Nephron (organoid): ENCODE measurements at regions not wholly inside any gene's neighbourhood (a gene's known extent, or its start where the extent isn't known, plus 50 kb on each side); places are given as distances from the start of the nearest gene placed in this dataset.

Source experiments
- H3K27ac Mint-ChIP-seq, 3 experiments: 2 replicates each; pipeline ENCODE4 v1.8.0; 2020; ENCODE audit warnings: mixed read lengths in 3 of 3, mild to moderate bottlenecking in 2 of 3, moderate library complexity in 1 of 3
- H3K27me3 Mint-ChIP-seq: 2 replicates; pipeline ENCODE4 v1.8.0; 2021; ENCODE audit warnings: low read depth, mild to moderate bottlenecking, moderate library complexity, mixed read lengths
- H3K36me3 Mint-ChIP-seq: 2 replicates; pipeline ENCODE4 v1.8.0; 2020; ENCODE audit warnings: low read depth, mixed read lengths
- H3K4me1 Mint-ChIP-seq: 2 replicates; pipeline ENCODE4 v1.8.0; 2020; ENCODE audit warnings: mixed read lengths
- H3K4me3 Mint-ChIP-seq, 3 experiments: 2 replicates each; pipeline ENCODE4 v1.8.0; 2020; ENCODE audit warnings: mild to moderate bottlenecking in 3 of 3, mixed read lengths in 3 of 3, moderate library complexity in 2 of 3
- H3K9me3 Mint-ChIP-seq: 2 replicates; pipeline ENCODE4 v1.8.0; 2020; ENCODE audit warnings: mixed read lengths
- TF ChIP-seq, protein P1 (sequence below), 3 experiments: fragments of 200-600 bp; sonication (generic); IDR thresholded peaks; one replicate each; pipeline ENCODE4 v1.5.0; 2021; ENCODE audit warnings: antibody characterized with exemption in 3 of 3; ENCODE audit not compliant: unreplicated experiment in 3 of 3

DNA sequence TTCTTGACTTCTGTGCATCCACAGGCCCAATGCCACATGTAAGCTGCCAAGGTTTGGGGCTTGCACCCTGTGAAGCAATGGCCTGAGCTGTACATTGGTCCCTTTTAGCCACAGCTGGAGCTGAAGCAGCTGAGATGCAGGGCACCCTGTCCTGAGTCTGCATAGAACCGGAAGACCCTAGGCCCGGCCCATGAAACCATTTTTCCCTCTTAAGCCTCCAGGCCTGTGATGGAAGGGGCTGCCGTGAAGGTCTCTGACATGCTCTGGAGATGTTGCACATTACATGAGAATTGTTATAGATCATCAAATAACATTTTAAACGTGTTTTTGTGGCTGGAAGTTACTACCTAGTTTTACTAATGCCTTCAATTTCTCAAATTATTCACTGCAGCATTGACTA is 188.7 kb downstream of the RPAP3 start:
- TF ChIP-seq, protein P1, sequence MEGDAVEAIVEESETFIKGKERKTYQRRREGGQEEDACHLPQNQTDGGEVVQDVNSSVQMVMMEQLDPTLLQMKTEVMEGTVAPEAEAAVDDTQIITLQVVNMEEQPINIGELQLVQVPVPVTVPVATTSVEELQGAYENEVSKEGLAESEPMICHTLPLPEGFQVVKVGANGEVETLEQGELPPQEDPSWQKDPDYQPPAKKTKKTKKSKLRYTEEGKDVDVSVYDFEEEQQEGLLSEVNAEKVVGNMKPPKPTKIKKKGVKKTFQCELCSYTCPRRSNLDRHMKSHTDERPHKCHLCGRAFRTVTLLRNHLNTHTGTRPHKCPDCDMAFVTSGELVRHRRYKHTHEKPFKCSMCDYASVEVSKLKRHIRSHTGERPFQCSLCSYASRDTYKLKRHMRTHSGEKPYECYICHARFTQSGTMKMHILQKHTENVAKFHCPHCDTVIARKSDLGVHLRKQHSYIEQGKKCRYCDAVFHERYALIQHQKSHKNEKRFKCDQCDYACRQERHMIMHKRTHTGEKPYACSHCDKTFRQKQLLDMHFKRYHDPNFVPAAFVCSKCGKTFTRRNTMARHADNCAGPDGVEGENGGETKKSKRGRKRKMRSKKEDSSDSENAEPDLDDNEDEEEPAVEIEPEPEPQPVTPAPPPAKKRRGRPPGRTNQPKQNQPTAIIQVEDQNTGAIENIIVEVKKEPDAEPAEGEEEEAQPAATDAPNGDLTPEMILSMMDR (IDR thresholded peaks at IDR 0.05; ENCODE audit: unreplicated experiment in 3 of 3), result no peak
- H3K36me3 Mint-ChIP-seq, result no peaks in the 10 kb centered on the region
- H3K4me3 Mint-ChIP-seq, result no peak overlapping the region
- H3K9me3 Mint-ChIP-seq, result peaks cover 42% of the 10 kb centered on the region
- H3K4me1 Mint-ChIP-seq, result no peaks in the 10 kb centered on the region
- H3K27me3 Mint-ChIP-seq, result no peaks in the 10 kb centered on the region
- no peak overlapping the region for H3K27ac Mint-ChIP-seq

DNA sequence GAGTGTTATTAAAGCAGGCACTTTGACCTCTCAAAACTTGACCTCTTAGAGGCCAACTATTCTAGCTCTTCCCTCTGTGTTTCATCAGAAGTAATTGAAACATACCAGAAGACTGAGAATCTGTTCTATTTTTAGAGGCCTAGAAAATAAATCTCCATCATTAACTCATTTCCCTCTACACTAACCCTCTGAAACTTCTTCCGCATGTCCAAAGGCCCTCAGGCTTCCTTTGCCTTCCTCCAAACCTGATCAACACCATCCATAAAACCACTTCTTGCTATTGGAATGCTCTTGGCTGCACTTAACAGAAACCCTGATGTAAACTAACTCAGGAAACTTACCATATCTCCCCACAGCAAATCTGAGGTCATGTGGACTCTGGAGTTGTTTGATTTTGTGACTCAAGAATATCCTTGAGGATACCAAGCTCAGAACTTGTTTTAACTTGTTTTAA is 196.4 kb downstream of the RPAP3 start:
- peaks cover 13% of the 10 kb centered on the region for H3K9me3 Mint-ChIP-seq
- TF ChIP-seq, protein P1 (IDR thresholded peaks at IDR 0.05; ENCODE audit: unreplicated experiment in 3 of 3), result no peak
- no peak overlapping the region for H3K27ac Mint-ChIP-seq
- no peaks in the 10 kb centered on the region for H3K27me3 Mint-ChIP-seq
- H3K4me1 Mint-ChIP-seq, result no peaks in the 10 kb centered on the region
- H3K4me3 Mint-ChIP-seq, result no peak overlapping the region
- H3K36me3 Mint-ChIP-seq, result no peaks in the 10 kb centered on the region

DNA sequence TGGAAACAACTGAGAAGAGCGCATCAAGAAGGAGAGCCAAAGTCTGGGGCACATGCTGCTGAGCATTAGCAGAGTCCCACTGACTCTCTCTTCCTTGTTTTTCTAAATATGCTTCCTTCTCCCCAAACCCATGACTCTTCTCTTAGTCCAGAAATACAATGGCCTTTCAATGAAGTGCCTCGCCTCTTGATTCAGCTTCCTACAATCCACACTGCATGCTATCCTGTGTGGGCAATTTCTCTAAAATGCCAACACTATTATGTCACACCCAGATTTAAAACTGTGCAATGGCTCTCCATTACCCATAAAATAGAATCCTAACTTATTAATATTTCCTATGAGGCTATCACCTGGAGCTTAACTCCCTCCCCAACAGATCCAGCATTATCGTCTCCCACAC is 198.6 kb downstream of the RPAP3 start:
- TF ChIP-seq, protein P1 (IDR thresholded peaks at IDR 0.05; ENCODE audit: unreplicated experiment in 3 of 3), result no peak
- H3K27me3 Mint-ChIP-seq, result no peaks in the 10 kb centered on the region
- peaks cover 7% of the 10 kb centered on the region for H3K9me3 Mint-ChIP-seq
- no peak overlapping the region for H3K27ac Mint-ChIP-seq
- no peaks in the 10 kb centered on the region for H3K36me3 Mint-ChIP-seq
- no peaks in the 10 kb centered on the region for H3K4me1 Mint-ChIP-seq
- no peak overlapping the region for H3K4me3 Mint-ChIP-seq

DNA sequence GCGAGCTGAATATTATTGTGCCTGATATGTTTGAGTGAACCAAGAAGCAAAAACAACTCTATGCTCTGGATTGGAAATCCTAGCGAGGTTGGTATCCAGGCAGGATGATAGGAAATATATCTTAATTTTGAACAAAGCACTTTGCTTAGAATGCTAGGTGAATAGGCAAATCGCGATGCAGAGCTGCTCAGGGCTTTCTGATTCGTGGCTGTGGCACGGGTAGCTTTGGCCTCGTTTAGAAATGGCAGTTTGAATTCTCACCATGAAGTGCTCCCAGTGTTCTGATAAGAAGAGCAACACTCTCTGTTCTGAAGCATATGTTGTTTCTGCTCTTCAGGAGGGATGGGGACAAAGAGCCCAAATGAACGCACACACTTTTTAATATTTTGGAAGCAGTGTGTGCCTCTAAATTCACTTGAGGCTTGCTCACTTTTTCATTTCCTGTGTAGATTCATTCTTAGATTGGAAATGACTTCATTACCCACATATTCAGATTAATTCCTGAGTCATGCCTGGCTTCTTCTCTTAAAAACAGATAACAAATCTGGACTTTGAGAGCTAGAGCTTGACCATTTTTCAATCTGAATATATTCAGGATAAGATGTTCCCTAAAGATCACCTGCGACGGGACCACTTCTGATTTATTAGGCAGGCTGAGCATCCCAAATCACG is 200.9 kb downstream of the RPAP3 start:
- TF ChIP-seq, protein P1 (IDR thresholded peaks at IDR 0.05; ENCODE audit: unreplicated experiment in 3 of 3), result no peak
- Mint-ChIP-seq H3K4me3 (no peak overlapping the region), H3K36me3 (no peaks in the 10 kb centered on the region), H3K9me3 (peaks cover 5% of the 10 kb centered on the region), H3K27me3 (no peaks in the 10 kb centered on the region), H3K27ac (no peak overlapping the region), H3K4me1 (no peaks in the 10 kb centered on the region)

DNA sequence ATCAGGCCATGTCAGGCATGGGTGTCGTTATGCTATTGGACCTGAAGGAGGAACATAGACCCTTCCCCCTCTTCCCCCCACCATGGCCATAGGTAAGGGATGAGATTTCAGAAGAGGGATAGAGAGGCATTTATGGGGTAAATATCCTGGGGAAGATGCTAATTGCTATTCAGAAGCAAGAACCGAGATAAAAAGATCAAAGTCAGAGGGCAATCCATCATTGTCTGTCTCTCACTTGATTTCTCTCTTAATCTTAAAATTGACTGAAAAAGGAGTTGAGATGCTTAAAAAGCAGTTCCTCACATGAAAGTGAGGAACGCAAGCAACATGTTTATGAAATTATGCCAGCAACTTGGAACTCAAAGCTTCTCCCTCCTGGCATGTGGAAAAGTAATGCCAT is 212.0 kb downstream of the RPAP3 start:
- Mint-ChIP-seq H3K9me3 (peaks cover 2% of the 10 kb centered on the region), H3K4me3 (no peak overlapping the region), H3K27me3 (peaks cover 3% of the 10 kb centered on the region), H3K27ac (no peak overlapping the region), H3K4me1 (no peaks in the 10 kb centered on the region), H3K36me3 (no peaks in the 10 kb centered on the region)
- TF ChIP-seq, protein P1 (IDR thresholded peaks at IDR 0.05; ENCODE audit: unreplicated experiment in 3 of 3), result no peak
